ENCODE measurements at regions not wholly inside any gene's neighbourhood (a gene's known extent, or its start where the extent isn't known, plus 50 kb on each side); places are given as distances from the start of the nearest gene placed in this dataset.

DNA sequence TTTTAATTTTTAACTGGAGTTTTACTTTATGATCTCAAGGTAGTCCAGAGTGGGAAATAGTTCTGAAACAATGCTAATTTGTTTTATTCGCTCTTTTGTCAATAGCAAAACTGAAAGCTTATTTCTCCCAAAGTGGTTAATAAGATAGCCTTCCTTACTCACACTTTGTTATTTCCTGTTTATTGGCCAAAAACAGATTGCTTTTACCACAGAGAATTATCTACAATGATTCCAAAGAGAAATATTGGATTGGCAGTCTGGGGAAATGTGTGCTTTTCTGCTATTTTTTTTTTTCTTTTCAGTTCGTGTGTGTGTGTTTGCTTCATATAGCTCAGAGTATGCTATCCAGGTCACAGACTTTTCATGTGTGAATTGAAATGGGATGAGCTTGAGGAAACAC, 756.7 kb upstream of the RGMB start:
- TF ChIP-seq, protein P1, sequence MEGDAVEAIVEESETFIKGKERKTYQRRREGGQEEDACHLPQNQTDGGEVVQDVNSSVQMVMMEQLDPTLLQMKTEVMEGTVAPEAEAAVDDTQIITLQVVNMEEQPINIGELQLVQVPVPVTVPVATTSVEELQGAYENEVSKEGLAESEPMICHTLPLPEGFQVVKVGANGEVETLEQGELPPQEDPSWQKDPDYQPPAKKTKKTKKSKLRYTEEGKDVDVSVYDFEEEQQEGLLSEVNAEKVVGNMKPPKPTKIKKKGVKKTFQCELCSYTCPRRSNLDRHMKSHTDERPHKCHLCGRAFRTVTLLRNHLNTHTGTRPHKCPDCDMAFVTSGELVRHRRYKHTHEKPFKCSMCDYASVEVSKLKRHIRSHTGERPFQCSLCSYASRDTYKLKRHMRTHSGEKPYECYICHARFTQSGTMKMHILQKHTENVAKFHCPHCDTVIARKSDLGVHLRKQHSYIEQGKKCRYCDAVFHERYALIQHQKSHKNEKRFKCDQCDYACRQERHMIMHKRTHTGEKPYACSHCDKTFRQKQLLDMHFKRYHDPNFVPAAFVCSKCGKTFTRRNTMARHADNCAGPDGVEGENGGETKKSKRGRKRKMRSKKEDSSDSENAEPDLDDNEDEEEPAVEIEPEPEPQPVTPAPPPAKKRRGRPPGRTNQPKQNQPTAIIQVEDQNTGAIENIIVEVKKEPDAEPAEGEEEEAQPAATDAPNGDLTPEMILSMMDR (IDR thresholded peaks at IDR 0.05; ENCODE audit: poor library complexity): no peak
- no peak for TF ChIP-seq EZH2 (IDR thresholded peaks at IDR 0.05; ENCODE audit: borderline replicate concordance)
- no peak for TF ChIP-seq EZH2phosphoT487 (IDR thresholded peaks at IDR 0.05; ENCODE audit: low read depth, severe bottlenecking, unreplicated experiment)
